VCaP (cell line): ENCODE measurements at regions not wholly inside any gene's neighbourhood (a gene's known extent, or its start where the extent isn't known, plus 50 kb on each side); places are given as distances from the start of the nearest gene placed in this dataset.
"Not testable (repeated sequence)": the region's sequence is repeated elsewhere in the genome, so short reads cannot be mapped to it uniquely, and the experiment has no call there.

Experiments
- H3K27ac ChIP-seq: fragments of 450-650 bp; 2 replicates; pipeline ENCODE4 v1.5.1; 2017
- TF ChIP-seq, protein P1 (sequence below): fragments of 450-650 bp; conservative IDR thresholded peaks from 2 replicates; pipeline ENCODE4 v1.5.1; 2017; ENCODE audit warnings: mild to moderate bottlenecking, moderate library complexity

DNA sequence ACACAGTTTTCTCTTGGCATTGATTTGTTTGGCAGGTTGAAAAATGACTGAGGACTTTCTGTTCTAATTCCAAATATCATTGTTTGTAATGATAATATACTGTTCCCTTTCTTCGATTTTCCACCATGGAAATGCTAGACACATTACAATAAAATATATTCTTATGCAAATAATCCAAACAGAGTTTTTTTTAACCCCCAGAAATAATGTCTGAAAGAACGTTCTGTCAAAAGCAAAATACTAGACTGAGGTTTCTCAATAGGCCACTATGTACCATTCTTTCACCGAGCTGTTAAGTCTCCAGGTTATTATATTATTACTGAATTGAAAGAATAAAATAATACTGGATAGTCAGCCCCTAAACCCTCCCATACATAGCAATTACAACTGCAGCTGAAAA is 312.5 kb downstream of the ZIC3 start:
- TF ChIP-seq, protein P1, sequence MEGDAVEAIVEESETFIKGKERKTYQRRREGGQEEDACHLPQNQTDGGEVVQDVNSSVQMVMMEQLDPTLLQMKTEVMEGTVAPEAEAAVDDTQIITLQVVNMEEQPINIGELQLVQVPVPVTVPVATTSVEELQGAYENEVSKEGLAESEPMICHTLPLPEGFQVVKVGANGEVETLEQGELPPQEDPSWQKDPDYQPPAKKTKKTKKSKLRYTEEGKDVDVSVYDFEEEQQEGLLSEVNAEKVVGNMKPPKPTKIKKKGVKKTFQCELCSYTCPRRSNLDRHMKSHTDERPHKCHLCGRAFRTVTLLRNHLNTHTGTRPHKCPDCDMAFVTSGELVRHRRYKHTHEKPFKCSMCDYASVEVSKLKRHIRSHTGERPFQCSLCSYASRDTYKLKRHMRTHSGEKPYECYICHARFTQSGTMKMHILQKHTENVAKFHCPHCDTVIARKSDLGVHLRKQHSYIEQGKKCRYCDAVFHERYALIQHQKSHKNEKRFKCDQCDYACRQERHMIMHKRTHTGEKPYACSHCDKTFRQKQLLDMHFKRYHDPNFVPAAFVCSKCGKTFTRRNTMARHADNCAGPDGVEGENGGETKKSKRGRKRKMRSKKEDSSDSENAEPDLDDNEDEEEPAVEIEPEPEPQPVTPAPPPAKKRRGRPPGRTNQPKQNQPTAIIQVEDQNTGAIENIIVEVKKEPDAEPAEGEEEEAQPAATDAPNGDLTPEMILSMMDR = no peak

DNA sequence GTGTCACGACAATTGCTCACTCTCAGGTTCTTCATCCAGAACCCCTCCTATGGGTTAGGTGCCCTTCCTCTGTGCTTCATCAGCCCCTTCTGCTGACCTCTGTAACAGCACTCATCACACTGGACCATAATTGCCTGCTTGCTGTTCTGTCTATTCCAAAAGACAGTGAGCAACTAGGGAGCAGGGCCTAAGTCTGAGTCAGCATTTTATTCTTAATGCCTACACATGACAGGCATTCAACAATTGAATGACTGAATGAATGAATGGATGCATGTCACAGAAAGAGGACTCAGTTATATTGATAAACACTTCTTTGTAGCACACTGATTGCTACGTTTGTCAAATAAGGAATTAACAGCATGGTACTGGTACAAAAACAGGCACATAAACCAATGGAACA is 317.0 kb downstream of the ZIC3 start:
- H3K27ac ChIP-seq = no peak overlapping the region
- TF ChIP-seq, protein P1 = no peak

More for the DNA sequence above, 312.5 kb downstream of the ZIC3 start:
- no peak overlapping the region for H3K27ac ChIP-seq

DNA sequence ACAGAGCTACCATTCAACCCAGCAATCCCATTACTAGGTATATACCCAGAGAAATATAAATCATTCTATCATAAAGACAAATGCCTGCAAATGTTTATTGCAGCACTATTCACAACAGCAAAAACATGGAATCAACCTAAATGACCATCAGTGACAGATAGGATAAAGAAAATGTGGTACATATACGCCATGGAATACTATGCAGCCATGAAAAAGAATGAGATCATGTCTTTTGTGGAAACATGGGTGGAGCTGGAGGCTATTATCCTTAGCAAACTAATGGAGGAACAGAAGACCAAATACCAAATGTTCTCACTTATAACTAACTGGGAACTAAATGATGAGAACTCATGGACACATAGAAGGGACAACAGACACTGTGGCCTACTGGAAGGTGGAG is 318.9 kb downstream of the ZIC3 start:
- not testable (repeated sequence) for H3K27ac ChIP-seq

DNA sequence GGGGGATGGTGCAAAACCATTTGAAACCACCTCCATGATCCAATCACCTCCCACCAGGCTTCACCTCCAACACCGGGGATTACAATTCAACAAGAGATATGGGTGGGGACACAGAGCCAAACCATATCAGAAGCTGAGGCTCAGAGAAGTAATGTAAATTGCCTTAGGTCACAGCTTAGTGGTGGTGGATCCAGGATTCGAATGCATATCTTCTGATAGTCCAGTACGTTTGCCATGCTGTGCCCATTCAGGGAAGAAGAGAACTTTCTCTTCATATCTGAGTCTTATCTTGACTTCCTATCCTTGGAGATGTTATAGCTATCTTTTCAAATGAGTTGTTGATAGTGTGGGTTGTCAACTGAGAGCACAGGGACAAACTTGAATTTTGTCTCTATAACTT is 325.5 kb downstream of the ZIC3 start:
- no peak overlapping the region for H3K27ac ChIP-seq
- TF ChIP-seq, protein P1 = no peak

DNA sequence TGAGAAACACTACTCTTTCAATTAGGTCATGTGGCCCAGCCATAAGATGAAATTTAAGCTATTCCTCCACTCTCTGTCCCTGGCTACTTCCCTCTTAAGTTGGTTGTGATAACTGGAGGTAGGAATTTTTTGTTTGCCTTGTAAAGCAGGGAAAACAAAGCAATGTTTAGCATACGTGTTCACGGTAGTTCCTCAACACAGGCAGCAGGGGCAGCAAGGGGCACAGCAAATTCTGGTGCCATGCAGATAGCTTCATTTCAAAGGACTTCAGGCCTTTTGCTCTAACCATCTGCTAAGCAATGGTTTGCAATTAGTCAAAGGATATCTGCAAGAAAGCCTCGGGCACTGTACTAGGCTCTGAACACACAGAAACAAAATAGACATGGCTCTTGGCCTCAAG is 330.2 kb downstream of the ZIC3 start:
- no peak overlapping the region for H3K27ac ChIP-seq
- TF ChIP-seq, protein P1 = peak; percentile 20; the same call in 1 of the 2 replicates

DNA sequence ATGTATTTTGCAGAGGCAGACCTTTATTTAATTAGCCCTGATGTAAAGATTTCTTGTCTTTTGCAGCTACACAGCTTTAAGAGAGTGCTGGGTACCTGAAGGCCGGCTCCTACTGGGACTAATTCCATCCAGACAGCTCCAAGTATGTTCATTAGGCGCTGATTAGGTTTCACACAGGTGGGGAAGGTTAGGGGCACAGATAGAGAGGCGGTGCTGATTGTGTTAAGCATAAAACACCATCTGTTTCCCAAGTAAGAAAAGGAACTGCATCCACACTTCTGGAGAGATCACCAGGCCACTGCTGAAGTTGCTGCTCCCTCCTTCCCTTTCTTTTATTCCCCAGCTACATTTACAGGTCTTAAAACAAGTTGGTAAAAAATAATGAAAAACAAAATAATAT is 349.5 kb downstream of the ZIC3 start:
- no peak overlapping the region for H3K27ac ChIP-seq
- TF ChIP-seq, protein P1 = no peak

DNA sequence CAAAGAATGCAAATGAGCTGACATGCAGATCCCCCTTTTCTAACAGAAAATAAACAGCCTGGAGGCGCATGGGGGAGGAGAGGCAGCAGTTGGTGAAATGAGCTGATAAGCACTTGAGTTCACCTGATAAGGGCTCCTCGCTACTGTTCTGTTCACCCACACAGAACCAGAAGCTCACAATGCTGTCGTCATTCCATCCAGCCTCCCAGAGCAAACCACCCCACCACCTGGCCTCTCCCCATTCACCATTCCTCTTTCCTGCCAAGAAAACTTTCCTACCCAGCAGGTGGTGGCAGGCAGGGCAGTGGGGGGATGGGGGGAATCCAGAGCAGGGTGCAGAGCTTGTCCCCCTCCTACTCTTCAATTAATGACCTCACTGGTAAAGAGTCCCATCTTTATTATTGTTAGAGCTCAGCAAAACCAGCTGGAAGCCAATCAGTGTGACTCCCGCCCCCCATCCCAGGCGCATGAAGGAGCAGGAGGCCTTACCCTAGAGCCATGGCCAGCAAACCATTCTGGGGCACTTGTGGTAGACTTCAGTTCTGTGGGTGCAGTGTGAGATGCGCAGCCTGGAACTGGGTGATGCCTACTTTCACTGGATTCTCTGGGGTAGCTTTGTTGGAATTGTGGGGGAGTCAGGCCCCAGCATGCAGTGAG is 350.3 kb downstream of the ZIC3 start:
- TF ChIP-seq, protein P1 = no peak
- H3K27ac ChIP-seq = no peak overlapping the region

DNA sequence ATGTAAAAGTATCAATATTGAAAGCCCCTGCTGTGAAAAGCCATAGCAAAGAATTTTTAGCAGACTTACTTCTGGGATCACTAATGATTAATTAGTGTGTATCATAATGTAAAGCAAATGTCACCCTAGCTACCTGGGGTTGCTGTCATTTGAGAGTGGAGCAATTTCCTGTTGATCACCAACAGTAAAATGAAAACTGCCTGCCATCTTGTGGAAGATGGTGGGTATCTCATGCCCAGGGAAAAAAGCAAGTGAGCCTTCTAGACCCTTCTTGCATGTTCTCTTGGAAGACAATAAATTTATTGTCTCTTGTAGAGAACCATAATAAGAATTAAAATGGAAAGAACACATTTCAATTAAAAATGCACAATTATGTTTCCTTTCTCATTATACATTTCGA is 360.2 kb downstream of the ZIC3 start:
- no peak overlapping the region for H3K27ac ChIP-seq
- TF ChIP-seq, protein P1 = peak; percentile 70
